Skeletal muscle tissue (tissue), 3 donors: ENCODE measurements at regions not wholly inside any gene's neighbourhood (a gene's known extent, or its start where the extent isn't known, plus 50 kb on each side); places are given as distances from the start of the nearest gene placed in this dataset.

ENCODE experiments used
- H3K27ac ChIP-seq: one replicate; pipeline ENCODE4 v1.7.0; 2013; ENCODE audit warnings: mild to moderate bottlenecking, low read depth, low read length, inconsistent platforms
- H3K27me3 ChIP-seq, 3 donors: one replicate each; pipeline ENCODE4 v1.7.0; 2013; ENCODE audit warnings: low read length in 3 of 3; ENCODE audit not compliant: control insufficient read depth in 3 of 3, insufficient read depth in 3 of 3
- H3K36me3 ChIP-seq, 3 donors: one replicate each; pipeline ENCODE4 v1.7.0; 2013; ENCODE audit warnings: low read length in 3 of 3; ENCODE audit not compliant: control insufficient read depth in 3 of 3, insufficient read depth in 3 of 3
- H3K4me1 ChIP-seq, 3 donors: one replicate each; pipeline ENCODE4 v1.7.0; 2013; ENCODE audit warnings: low read length in 3 of 3, mild to moderate bottlenecking in 3 of 3; ENCODE audit not compliant: control insufficient read depth in 3 of 3, insufficient read depth in 3 of 3
- H3K4me3 ChIP-seq, 3 donors: one replicate each; pipeline ENCODE4 v1.7.0; 2013; ENCODE audit warnings: low read length in 3 of 3
- H3K9ac ChIP-seq, 3 donors: one replicate each; pipeline ENCODE4 v1.7.0; 2013; ENCODE audit warnings: low read length in 3 of 3, mild to moderate bottlenecking in 3 of 3, moderate library complexity in 2 of 3, low read depth in 1 of 3
- H3K9me3 ChIP-seq, 3 donors: one replicate each; pipeline ENCODE4 v1.7.0; 2013; ENCODE audit warnings: low read length in 3 of 3; ENCODE audit not compliant: control insufficient read depth in 3 of 3
- donor health status: Osteomylitis.

DNA sequence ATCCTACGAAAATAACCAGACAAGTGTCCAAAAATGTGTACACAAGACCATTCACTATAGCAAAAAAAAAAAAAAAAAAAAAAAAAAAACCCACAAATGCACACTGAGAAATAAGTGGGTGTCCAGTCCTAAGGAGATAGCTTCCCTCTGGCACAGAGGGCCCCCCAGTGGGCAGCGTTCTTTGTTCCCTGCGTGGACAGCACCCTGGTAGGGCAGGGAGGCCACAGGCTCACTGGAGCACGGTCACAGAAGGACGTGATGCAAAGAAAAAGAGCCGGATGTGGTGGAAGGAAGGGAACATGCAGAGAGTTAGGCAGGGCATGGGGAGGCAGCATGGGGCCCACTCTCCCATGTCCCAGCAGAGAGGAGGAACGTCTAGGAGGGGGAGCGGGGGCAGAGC, 210.7 kb upstream of the NSMCE3 start:
- H3K9me3 ChIP-seq: no peaks in the 10 kb centered on the region
- H3K27me3 ChIP-seq: peaks cover 0 to 8% (median 0%) of the 10 kb centered on the region in 3 donors
- no peak overlapping the region for H3K4me3 ChIP-seq
- no peak overlapping the region for H3K27ac ChIP-seq
- H3K4me1 ChIP-seq: no peaks in the 10 kb centered on the region
- H3K9ac ChIP-seq: no peak overlapping the region
- no peaks in the 10 kb centered on the region for H3K36me3 ChIP-seq

DNA sequence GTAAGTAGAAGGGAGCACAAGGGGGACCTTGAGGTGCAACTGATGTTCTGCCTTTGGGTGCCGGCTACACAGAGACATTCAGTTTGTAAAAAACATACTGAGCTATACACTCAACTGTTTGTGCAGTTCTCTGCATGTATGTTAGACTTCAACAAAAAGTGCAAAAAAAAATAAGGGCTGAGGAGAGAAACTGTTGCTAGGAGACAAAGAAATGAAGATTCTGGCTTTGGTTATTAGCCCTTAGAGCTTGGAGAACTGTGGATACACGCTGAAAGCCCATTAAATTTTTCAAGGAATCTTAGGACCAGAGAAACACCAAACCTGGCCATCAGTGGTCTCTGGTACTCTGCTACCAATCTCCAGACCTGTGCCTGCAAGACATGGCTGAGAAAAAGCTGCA, 207.6 kb upstream of the NSMCE3 start:
- Histone ChIP-seq H3K4me3 (no peak overlapping the region), H3K4me1 (no peaks in the 10 kb centered on the region), H3K36me3 (no peaks in the 10 kb centered on the region), H3K9ac (no peak overlapping the region), H3K27me3 (peaks cover 0 to 8% (median 0%) of the 10 kb centered on the region in 3 donors), H3K27ac (no peak overlapping the region), H3K9me3 (no peaks in the 10 kb centered on the region)

DNA sequence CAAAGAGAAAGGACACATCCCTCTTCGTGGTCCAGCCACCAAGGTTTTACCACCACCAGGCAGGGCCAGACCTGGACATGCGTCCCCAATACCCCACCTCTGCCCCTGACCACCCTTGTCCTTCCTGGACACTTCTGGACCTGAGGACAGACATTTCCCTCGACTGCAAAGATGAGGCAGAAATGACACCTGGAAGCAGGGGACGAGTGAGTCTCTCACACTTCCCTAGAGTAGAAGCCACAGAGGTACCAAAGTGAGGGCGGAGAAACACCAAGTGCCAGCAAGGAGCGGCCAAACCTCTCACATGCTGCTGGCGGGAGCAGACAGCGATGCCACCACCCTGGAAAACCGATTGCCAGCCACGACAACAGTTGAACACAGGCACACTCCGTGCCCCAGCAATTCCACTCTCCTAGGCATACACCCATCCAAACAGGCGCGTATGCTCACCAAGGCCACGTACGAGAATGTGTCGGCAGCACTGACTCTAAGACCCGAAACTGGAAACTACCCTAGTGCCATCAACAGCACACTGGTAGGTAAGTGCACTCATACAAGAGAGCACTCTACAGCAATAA, 207.0 kb upstream of the NSMCE3 start:
- no peak overlapping the region for H3K4me3 ChIP-seq
- H3K36me3 ChIP-seq: no peaks in the 10 kb centered on the region
- no peaks in the 10 kb centered on the region for H3K9me3 ChIP-seq
- H3K9ac ChIP-seq: no peak overlapping the region
- no peak overlapping the region for H3K27ac ChIP-seq
- peaks cover 0 to 8% (median 0%) of the 10 kb centered on the region in 3 donors for H3K27me3 ChIP-seq
- H3K4me1 ChIP-seq: no peaks in the 10 kb centered on the region

DNA sequence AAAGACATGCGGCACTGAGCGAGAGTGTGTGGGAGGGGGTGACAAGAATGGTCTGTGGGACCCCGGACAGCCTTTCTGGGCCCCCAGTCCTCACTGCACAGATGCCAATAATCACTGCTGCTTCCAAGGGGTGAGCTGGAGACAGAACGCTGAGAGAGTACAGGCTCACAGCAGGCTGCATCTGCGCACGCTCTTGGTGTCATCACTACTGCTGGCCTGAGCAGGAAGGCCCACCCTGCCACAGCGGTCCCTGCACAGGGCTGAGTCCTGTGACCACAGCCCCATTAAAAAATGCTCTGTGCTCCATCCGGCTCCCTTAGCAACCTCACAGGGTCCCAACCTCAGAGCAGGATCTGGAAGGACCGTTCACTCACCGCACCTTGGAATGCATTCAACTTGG, 205.5 kb upstream of the NSMCE3 start:
- no peaks in the 10 kb centered on the region for H3K27me3 ChIP-seq

DNA sequence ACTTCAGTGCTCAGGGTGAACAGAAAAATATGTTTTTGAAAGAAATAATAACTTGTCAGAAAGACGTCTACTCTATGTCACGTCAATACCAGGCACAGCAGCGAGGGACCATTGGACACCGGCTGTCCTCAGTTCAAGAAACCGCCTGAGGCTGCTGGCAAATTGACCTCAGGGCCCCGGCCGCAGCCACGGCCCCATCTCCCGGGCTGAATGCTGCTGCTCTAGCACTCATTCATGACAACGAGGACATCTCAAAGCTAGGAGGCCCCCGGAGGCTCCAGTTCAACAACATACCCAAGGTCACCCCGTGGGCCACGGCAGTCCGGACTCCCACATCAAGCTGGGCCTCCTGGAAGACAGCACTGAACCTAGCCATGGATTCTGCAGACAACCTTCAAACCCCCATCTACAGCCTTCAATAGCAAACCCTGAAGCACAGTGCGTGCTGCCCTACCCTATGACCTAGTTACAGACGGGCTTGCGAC, 204.0 kb upstream of the NSMCE3 start:
- H3K36me3 ChIP-seq: no peaks in the 10 kb centered on the region
- no peak overlapping the region for H3K4me3 ChIP-seq
- H3K27me3 ChIP-seq: no peaks in the 10 kb centered on the region

More for the DNA sequence above, 205.5 kb upstream of the NSMCE3 start:
- Histone ChIP-seq H3K9me3 (no peaks in the 10 kb centered on the region), H3K9ac (no peak overlapping the region), H3K27ac (no peak overlapping the region), H3K4me1 (no peaks in the 10 kb centered on the region), H3K36me3 (no peaks in the 10 kb centered on the region), H3K4me3 (no peak overlapping the region)

DNA sequence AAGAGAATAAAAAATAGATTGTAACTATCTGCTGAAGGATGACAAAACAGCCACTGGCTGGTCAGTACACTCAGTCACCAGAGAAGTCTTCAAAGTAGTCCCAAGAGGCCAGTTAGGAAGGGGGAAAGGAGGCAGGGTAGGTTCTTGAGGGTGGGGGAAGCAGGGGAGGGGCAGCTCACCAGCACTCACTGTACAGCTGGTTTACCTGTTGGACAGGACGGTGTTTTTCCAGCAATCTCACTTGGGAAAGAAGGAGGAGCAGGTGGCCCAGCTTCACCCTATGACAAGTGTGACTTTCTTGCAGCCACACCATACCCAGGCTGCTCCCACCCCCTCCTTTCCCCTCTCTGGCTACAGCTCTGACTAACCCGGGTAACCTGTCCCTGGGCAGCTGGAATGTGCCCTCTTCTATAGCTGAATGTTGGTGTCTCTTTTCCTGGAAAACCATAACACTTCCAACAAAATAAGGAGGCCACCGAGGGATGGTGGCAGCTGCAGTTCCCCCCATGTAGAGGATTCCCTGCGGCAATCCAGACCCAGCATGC, 203.4 kb upstream of the NSMCE3 start:
- H3K27ac ChIP-seq: no peak overlapping the region
- H3K4me1 ChIP-seq: no peaks in the 10 kb centered on the region
- no peak overlapping the region for H3K4me3 ChIP-seq
- no peaks in the 10 kb centered on the region for H3K9me3 ChIP-seq
- H3K27me3 ChIP-seq: no peaks in the 10 kb centered on the region
- H3K9ac ChIP-seq: no peak overlapping the region
- no peaks in the 10 kb centered on the region for H3K36me3 ChIP-seq

More for the DNA sequence above, 204.0 kb upstream of the NSMCE3 start:
- H3K27ac ChIP-seq: no peak overlapping the region
- H3K9me3 ChIP-seq: no peaks in the 10 kb centered on the region
- H3K9ac ChIP-seq: no peak overlapping the region
- H3K4me1 ChIP-seq: no peaks in the 10 kb centered on the region

DNA sequence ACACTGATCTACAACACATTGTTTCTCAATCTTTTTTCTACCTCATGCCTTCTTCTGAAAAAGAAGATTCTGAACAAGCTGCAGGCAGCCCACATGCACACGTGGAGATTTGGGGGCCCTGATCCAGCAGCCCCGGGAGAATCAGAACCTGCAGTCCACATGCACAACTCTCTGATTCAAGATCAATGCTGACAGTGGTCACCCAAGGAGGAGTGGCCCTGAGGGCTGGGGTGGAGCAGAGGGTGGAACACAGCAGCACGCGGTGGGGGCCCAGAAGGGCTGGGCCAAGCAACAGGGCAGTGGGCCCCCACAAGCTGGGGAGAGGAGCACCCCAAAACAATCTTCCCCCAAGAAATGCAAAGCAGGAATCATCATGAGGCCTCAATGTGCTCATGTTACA, 202.1 kb upstream of the NSMCE3 start:
- Histone ChIP-seq H3K9me3 (no peaks in the 10 kb centered on the region), H3K27ac (no peak overlapping the region), H3K27me3 (peaks cover 0 to 3% (median 0%) of the 10 kb centered on the region in 3 donors), H3K4me3 (no peak overlapping the region), H3K9ac (no peak overlapping the region), H3K4me1 (no peaks in the 10 kb centered on the region), H3K36me3 (no peaks in the 10 kb centered on the region)

DNA sequence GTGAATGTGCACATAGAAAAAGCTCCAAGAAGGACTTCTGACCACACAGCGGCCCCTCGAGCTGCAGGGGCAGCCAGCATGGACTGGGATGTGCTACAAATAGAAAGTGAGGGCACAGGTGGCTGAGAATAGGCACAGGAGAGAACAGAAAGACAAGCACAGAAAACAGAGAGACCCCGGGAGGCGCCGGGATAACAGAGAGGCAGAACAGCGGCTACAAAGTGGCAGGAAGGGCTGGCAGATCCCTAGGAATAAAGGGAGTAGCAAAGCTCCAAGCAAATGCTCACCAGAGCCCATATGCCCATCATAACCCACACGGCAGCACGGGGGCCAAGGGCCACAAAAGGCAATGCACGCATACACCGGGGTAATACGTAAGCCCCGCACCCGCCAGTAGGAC, 201.7 kb upstream of the NSMCE3 start:
- no peak overlapping the region for H3K9ac ChIP-seq
- H3K4me1 ChIP-seq: no peaks in the 10 kb centered on the region
- no peaks in the 10 kb centered on the region for H3K36me3 ChIP-seq
- H3K4me3 ChIP-seq: no peak overlapping the region
- H3K27ac ChIP-seq: no peak overlapping the region
- H3K9me3 ChIP-seq: no peaks in the 10 kb centered on the region
- H3K27me3 ChIP-seq: peaks cover 0 to 3% (median 0%) of the 10 kb centered on the region in 3 donors

DNA sequence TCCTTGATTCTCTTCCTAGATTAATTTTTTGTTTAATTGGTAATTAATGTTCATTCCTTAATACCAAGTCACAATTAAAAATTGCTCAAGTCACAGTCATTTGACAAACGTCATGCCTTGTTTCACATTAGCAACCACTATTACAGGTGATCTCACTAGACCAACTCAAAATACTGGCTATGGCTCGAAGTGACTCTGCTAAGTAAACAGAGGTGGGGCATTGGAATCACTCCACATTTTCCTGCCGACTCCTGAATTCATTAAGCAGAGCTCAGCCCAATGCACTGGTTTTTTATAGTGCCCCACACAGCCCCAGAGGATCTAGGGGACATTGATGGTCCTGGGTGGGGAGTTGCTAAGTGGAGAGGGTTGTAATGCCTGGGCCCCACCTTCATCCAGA, 201.2 kb upstream of the NSMCE3 start:
- Histone ChIP-seq H3K27ac (no peak overlapping the region), H3K36me3 (no peaks in the 10 kb centered on the region), H3K9me3 (no peaks in the 10 kb centered on the region), H3K27me3 (peaks cover 0 to 3% (median 0%) of the 10 kb centered on the region in 3 donors), H3K4me3 (no peak overlapping the region), H3K4me1 (no peaks in the 10 kb centered on the region), H3K9ac (no peak overlapping the region)

DNA sequence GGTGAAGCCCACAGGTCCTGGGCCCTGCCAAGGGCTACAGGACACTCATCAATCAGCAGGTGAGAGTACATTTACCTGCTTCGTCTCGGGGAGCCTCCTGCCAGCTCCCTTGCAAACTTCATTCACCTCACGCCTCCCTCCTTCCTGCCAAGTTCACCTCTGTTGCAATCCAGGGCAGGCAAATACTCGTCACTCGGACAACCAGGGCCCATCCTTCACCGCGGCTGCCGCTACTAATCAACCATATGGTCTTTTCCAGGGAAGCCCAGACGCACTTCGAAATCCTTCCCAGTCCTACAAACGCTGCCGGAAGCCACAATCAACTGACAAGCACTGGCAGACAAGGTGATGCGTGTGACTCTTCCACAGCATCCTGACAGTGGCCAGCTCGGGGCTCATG, 200.7 kb upstream of the NSMCE3 start:
- H3K9me3 ChIP-seq: no peaks in the 10 kb centered on the region
- no peak overlapping the region for H3K4me3 ChIP-seq
- H3K27me3 ChIP-seq: peaks cover 0 to 3% (median 0%) of the 10 kb centered on the region in 3 donors
- no peak overlapping the region for H3K27ac ChIP-seq
- no peaks in the 10 kb centered on the region for H3K36me3 ChIP-seq
- no peaks in the 10 kb centered on the region for H3K4me1 ChIP-seq
- no peak overlapping the region for H3K9ac ChIP-seq
